ENCODE measurements at regions not wholly inside any gene's neighbourhood (a gene's known extent, or its start where the extent isn't known, plus 50 kb on each side); places are given as distances from the start of the nearest gene placed in this dataset.

- Mint-ChIP-seq H3K4me1 (ENCODE audit: low read depth) (no peaks in the 10 kb centered on the region), H3K27ac (no peak overlapping the region), H3K4me3 (no peak overlapping the region), H3K9me3 (no peaks in the 10 kb centered on the region), H3K27me3 (peaks cover 5% of the 10 kb centered on the region), H3K36me3 (ENCODE audit: low read depth) (no peaks in the 10 kb centered on the region)
- CTCF ChIA-PET: no interaction called here
- POLR2A ChIA-PET: no interaction called here
- DNase-seq (no peak), ATAC-seq (no peak)
- TF ChIP-seq CTCF (IDR thresholded peaks at IDR 0.05): no peak
- intact Hi-C loops (cut with micrococcal nuclease): no loop called here
Measured at GRCh38 chr10:59018977-59019376, 157.5 kb upstream of the PHYHIPL start.

GRCh38 chr10:59019603-59020002 is 156.8 kb upstream of the PHYHIPL start:
- POLR2A ChIA-PET: no interaction called here
- Mint-ChIP-seq H3K27ac (no peak overlapping the region), H3K9me3 (no peaks in the 10 kb centered on the region), H3K4me1 (ENCODE audit: low read depth) (no peaks in the 10 kb centered on the region), H3K27me3 (peaks cover 5% of the 10 kb centered on the region), H3K36me3 (ENCODE audit: low read depth) (no peaks in the 10 kb centered on the region), H3K4me3 (no peak overlapping the region)
- DNase-seq: no peak
- no peak for ATAC-seq
- CTCF ChIA-PET: no interaction called here
- intact Hi-C loops (cut with micrococcal nuclease): no loop called here
- TF ChIP-seq CTCF (IDR thresholded peaks at IDR 0.05): no peak

GRCh38 chr10:59020502-59020901 is 155.9 kb upstream of the PHYHIPL start:
- CTCF ChIA-PET: no interaction called here
- Mint-ChIP-seq H3K4me3 (no peak overlapping the region), H3K36me3 (ENCODE audit: low read depth) (no peaks in the 10 kb centered on the region), H3K27me3 (peaks cover 5% of the 10 kb centered on the region), H3K9me3 (no peaks in the 10 kb centered on the region), H3K4me1 (ENCODE audit: low read depth) (no peaks in the 10 kb centered on the region), H3K27ac (no peak overlapping the region)
- intact Hi-C loops (cut with micrococcal nuclease): no loop called here
- ATAC-seq (no peak), DNase-seq (no peak)
- POLR2A ChIA-PET: no interaction called here
- no peak for TF ChIP-seq CTCF (IDR thresholded peaks at IDR 0.05)

GRCh38 chr10:59025981-59026765 is 150.3 kb upstream of the PHYHIPL start:
- ATAC-seq (no peak), DNase-seq (no peak)
- Mint-ChIP-seq H3K4me1 (ENCODE audit: low read depth) (no peaks in the 10 kb centered on the region), H3K27ac (no peak overlapping the region), H3K4me3 (no peak overlapping the region), H3K36me3 (ENCODE audit: low read depth) (no peaks in the 10 kb centered on the region), H3K27me3 (peaks cover 1% of the 10 kb centered on the region), H3K9me3 (peaks cover 5% of the 10 kb centered on the region)
- TF ChIP-seq CTCF (IDR thresholded peaks at IDR 0.05): no peak
- ChIA-PET POLR2A (no interaction called here), CTCF (no interaction called here)
- intact Hi-C loops (cut with micrococcal nuclease): no loop called here

GRCh38 chr10:59027975-59028655 is 148.3 kb upstream of the PHYHIPL start:
- Mint-ChIP-seq H3K36me3 (ENCODE audit: low read depth) (no peaks in the 10 kb centered on the region), H3K27ac (no peak overlapping the region), H3K9me3 (peaks cover 5% of the 10 kb centered on the region), H3K27me3 (no peaks in the 10 kb centered on the region), H3K4me1 (ENCODE audit: low read depth) (no peaks in the 10 kb centered on the region), H3K4me3 (no peak overlapping the region)
- TF ChIP-seq CTCF (IDR thresholded peaks at IDR 0.05): no peak
- no peak for DNase-seq
- CTCF ChIA-PET: no interaction called here
- POLR2A ChIA-PET: no interaction called here
- ATAC-seq: no peak
- intact Hi-C loops (cut with micrococcal nuclease): no loop called here
